Uterus (tissue), 2 donors: ENCODE measurements at regions not wholly inside any gene's neighbourhood (a gene's known extent, or its start where the extent isn't known, plus 50 kb on each side); places are given as distances from the start of the nearest gene placed in this dataset.

Experiments
- CTCF ChIP-seq, 4 experiments: fragments of 200-600 bp in 2 of 4; fragments of 450-650 bp in 2 of 4; sonication (generic) in 2 of 4; IDR thresholded peaks; one replicate each; pipeline ENCODE4 v1.5.1; 2016 to 2019; ENCODE audit warnings: antibody characterized with exemption in 4 of 4, mild to moderate bottlenecking in 2 of 4, moderate library complexity in 1 of 4
- POLR2A ChIP-seq, 2 donors: fragments of 450-650 bp; IDR thresholded peaks; one replicate each; pipeline ENCODE4 v1.6.1; 2016; ENCODE audit warnings: antibody characterized with exemption in 2 of 2, mild to moderate bottlenecking in 1 of 2, moderate library complexity in 1 of 2

GRCh38 chr20:39533858-39534257 lies 571.7 kb downstream of the DHX35 start:
- no peak for TF ChIP-seq CTCF (IDR thresholded peaks at IDR 0.05)
- TF ChIP-seq POLR2A (IDR thresholded peaks at IDR 0.05), result no peak
